ENCODE measurements at regions not wholly inside any gene's neighbourhood (a gene's known extent, or its start where the extent isn't known, plus 50 kb on each side); places are given as distances from the start of the nearest gene placed in this dataset.

- no peak for TF ChIP-seq CTCF (IDR thresholded peaks at IDR 0.05)
- no peak for TF ChIP-seq POLR2AphosphoS5 (IDR thresholded peaks at IDR 0.05)
Measured at GRCh38 chr4:177717407-177717806, 275.2 kb upstream of the AGA start.

Data from esophagus muscularis mucosa (tissue), 3 donors.